Stimulated activated CD8-positive, alpha-beta memory T cell treated with anti-CD3 and anti-CD28 coated beads, Interleukin-12 subunit alpha, Interleukin-12 subunit beta, amount 100 ng/mL, for 24 hours (primary cell): ENCODE measurements at regions not wholly inside any gene's neighbourhood (a gene's known extent, or its start where the extent isn't known, plus 50 kb on each side); places are given as distances from the start of the nearest gene placed in this dataset.

ENCODE experiments used
- DNase-seq: peaks from one replicate; pipeline ENCODE4 v3.0.0-alpha.2; 2020; ENCODE audit errors: extremely low read depth

- no peak for DNase-seq
Measured at GRCh38 chr2:145067549-145068030, 547.7 kb upstream of the ZEB2 start.

GRCh38 chr2:145066856-145067548 is 547.1 kb upstream of the ZEB2 start:
- no peak for DNase-seq

- no peak for DNase-seq
Measured at GRCh38 chr2:145066151-145066661, 546.3 kb upstream of the ZEB2 start.

- DNase-seq = no peak
Measured at GRCh38 chr2:145065342-145065741, 545.4 kb upstream of the ZEB2 start.

GRCh38 chr2:145064511-145064910 is 544.6 kb upstream of the ZEB2 start:
- no peak for DNase-seq

- DNase-seq = no peak
Measured at GRCh38 chr2:145060876-145061275, 541.0 kb upstream of the ZEB2 start.

- no peak for DNase-seq
Measured at GRCh38 chr2:145059914-145060313, 540.0 kb upstream of the ZEB2 start.

GRCh38 chr2:145059343-145059742 is 539.4 kb upstream of the ZEB2 start:
- no peak for DNase-seq

- no peak for DNase-seq
Measured at GRCh38 chr2:145058457-145058856, 538.5 kb upstream of the ZEB2 start.

GRCh38 chr2:145055651-145056050 is 535.7 kb upstream of the ZEB2 start:
- no peak for DNase-seq

- DNase-seq = no peak
Measured at GRCh38 chr2:145050134-145050533, 530.2 kb upstream of the ZEB2 start.

- no peak for DNase-seq
Measured at GRCh38 chr2:145049475-145049874, 529.6 kb upstream of the ZEB2 start.

- no peak for DNase-seq
Measured at GRCh38 chr2:145047554-145047953, 527.6 kb upstream of the ZEB2 start.

GRCh38 chr2:145044491-145044890 is 524.6 kb upstream of the ZEB2 start:
- DNase-seq = no peak

- no peak for DNase-seq
Measured at GRCh38 chr2:145043399-145043834, 523.5 kb upstream of the ZEB2 start.

- no peak for DNase-seq
Measured at GRCh38 chr2:145041706-145042105, 521.8 kb upstream of the ZEB2 start.

GRCh38 chr2:145040433-145040832 is 520.5 kb upstream of the ZEB2 start:
- no peak for DNase-seq

GRCh38 chr2:145038041-145038525 is 518.2 kb upstream of the ZEB2 start:
- DNase-seq = no peak

GRCh38 chr2:145036421-145037011 is 516.6 kb upstream of the ZEB2 start:
- DNase-seq = no peak

GRCh38 chr2:145034511-145034910 is 514.6 kb upstream of the ZEB2 start:
- no peak for DNase-seq

- no peak for DNase-seq
Measured at GRCh38 chr2:145033438-145033837, 513.5 kb upstream of the ZEB2 start.

GRCh38 chr2:145032791-145033190 is 512.9 kb upstream of the ZEB2 start:
- no peak for DNase-seq

GRCh38 chr2:145029873-145030272 is 510.0 kb upstream of the ZEB2 start:
- DNase-seq = no peak
